AG04450 (cell line): ENCODE measurements at regions not wholly inside any gene's neighbourhood (a gene's known extent, or its start where the extent isn't known, plus 50 kb on each side); places are given as distances from the start of the nearest gene placed in this dataset.

Experiments used
- CTCF ChIA-PET: fragments of 300-600, 350-600 bp; formaldehyde crosslinking; extraction: SDS; loops from one replicate; lab custom pipeline; 2022; ENCODE audit warnings: antibody characterized with exemption, inconsistent platforms; lab: Charles Lee
- POLR2A ChIA-PET: fragments of 350-600 bp; formaldehyde crosslinking; extraction: SDS; loops from one replicate; lab custom pipeline; 2021; ENCODE audit warnings: antibody characterized with exemption, inconsistent platforms; lab: Yijun Ruan, JAX
- DNase-seq: peaks from one replicate; pipeline ENCODE4 v3.0.0-alpha.2; 2011; ENCODE audit warnings: low read depth, low spot score
- H3K27ac ChIP-seq: one replicate; pipeline ENCODE4 v1.5.1; 2012; ENCODE audit warnings: low read depth, low read length, control low read depth
- H3K27me3 ChIP-seq: one replicate; pipeline ENCODE4 v1.6.0; 2012; ENCODE audit warnings: low read length; ENCODE audit not compliant: control insufficient read depth, insufficient read depth
- H3K4me3 ChIP-seq: 2 replicates; pipeline ENCODE4 v1.5.1; 2011; ENCODE audit warnings: mild to moderate bottlenecking, low read depth, low read length, control low read depth
- H3K9me3 ChIP-seq: 2 replicates; pipeline ENCODE4 v1.5.1; 2012; ENCODE audit warnings: low read length; ENCODE audit not compliant: control insufficient read depth, insufficient read depth
- TF ChIP-seq, protein P1 (sequence below): IDR thresholded peaks from 2 replicates; pipeline ENCODE4 v1.5.1; 2011; ENCODE audit warnings: low read depth, low read length, control low read depth, inconsistent platforms

DNA sequence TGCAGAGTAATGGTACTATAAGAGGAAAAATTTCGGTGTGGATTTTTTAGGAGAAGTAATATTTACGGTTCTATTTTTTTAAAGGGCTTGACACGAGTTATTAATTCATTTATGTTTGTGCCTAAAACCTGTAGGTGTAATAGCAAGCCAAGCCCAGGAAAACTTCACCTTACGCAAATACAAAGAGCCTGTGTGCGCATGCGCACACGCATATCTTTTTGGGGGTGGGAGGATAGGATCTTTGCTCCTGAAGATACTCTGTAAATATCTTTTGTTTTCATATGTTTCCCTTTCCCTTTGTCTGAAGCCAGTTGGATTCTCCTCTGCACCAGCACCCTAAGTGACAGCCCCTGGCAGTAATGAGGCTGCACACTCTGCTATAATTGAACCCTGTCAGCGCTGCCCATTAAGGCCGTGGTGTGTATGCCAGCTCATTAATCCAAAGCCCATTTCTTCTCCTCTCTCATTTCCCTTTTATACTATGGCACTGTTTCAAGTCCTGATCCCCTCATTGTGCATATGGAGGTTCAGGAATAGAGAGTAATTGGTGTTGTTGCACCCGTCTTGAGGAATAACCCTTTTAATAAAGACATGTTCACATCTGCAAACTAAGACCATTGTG lies 327.2 kb upstream of the E2F7 start:
- TF ChIP-seq, protein P1, sequence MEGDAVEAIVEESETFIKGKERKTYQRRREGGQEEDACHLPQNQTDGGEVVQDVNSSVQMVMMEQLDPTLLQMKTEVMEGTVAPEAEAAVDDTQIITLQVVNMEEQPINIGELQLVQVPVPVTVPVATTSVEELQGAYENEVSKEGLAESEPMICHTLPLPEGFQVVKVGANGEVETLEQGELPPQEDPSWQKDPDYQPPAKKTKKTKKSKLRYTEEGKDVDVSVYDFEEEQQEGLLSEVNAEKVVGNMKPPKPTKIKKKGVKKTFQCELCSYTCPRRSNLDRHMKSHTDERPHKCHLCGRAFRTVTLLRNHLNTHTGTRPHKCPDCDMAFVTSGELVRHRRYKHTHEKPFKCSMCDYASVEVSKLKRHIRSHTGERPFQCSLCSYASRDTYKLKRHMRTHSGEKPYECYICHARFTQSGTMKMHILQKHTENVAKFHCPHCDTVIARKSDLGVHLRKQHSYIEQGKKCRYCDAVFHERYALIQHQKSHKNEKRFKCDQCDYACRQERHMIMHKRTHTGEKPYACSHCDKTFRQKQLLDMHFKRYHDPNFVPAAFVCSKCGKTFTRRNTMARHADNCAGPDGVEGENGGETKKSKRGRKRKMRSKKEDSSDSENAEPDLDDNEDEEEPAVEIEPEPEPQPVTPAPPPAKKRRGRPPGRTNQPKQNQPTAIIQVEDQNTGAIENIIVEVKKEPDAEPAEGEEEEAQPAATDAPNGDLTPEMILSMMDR = no peak
- POLR2A ChIA-PET = no interaction called here
- Histone ChIP-seq H3K27ac (no peak overlapping the region), H3K9me3 (no peaks in the 10 kb centered on the region), H3K27me3 (no peaks in the 10 kb centered on the region), H3K4me3 (no peak overlapping the region)
- no peak for DNase-seq
- CTCF ChIA-PET = no interaction called here

DNA sequence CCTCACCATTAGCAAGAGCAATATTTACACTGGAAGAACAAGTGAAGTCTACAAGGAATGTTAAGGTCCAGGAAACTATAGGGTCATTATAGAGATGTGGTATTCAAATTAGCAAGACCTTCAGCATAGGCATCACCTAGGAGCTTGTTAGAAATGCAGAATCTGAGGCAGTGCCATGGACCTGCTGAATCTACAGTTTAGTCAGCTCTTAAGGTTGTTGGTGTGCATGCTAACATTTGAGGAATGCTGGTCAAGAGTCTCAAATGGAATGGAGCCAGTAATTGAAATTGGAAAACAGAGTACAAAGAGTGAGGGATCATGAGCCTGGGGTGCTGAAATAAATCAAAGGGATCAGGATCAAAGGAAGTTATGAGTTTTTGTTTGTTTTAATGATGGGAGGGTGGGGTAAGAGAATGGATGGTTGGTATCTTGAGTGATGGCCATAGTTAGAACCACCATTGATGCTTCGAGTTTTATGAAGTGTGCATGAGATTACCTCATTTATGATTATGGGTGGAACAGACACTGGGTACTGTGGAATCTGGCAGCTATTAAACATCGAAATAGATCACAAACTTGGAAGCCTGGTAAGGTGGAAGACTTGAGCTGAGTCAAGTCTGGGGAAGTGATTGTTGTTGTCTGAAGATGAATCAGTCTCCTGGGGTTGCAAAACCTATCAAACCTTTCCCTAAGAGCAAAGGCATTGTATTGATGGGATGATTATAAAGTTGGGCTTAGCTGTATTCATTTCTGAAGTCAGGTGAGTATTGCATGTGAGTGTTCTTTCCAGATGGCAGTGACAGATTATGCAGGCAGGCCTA lies 323.3 kb upstream of the E2F7 start:
- no peak for DNase-seq
- TF ChIP-seq, protein P1 = no peak
- ChIA-PET CTCF (no interaction called here), POLR2A (no interaction called here)
- Histone ChIP-seq H3K27me3 (no peaks in the 10 kb centered on the region), H3K9me3 (no peaks in the 10 kb centered on the region), H3K4me3 (no peak overlapping the region), H3K27ac (no peak overlapping the region)

DNA sequence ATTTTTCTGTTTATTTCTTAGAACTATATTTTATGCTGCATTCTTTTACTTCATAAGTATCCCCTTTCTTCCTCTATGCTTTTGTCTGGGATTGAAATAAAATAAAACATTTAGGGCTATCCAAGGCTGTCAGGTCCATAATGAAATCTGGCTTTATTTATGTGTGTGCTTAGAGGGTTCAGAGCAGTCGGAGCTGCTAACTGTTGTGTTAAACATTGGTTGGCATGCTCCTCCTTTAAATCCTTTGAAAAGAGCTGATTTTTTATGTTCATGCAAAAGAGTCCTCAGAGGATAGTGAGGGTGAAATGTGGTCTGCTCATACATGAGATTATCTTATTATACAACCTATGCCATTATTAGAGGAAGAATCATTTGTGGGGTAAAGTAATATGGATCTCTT lies 322.3 kb upstream of the E2F7 start:
- ChIA-PET POLR2A (no interaction called here), CTCF (no interaction called here)
- no peak overlapping the region for H3K27ac ChIP-seq
- H3K9me3 ChIP-seq = no peaks in the 10 kb centered on the region
- H3K27me3 ChIP-seq = no peaks in the 10 kb centered on the region
- H3K4me3 ChIP-seq = no peak overlapping the region
- TF ChIP-seq, protein P1 = no peak
- DNase-seq = no peak

DNA sequence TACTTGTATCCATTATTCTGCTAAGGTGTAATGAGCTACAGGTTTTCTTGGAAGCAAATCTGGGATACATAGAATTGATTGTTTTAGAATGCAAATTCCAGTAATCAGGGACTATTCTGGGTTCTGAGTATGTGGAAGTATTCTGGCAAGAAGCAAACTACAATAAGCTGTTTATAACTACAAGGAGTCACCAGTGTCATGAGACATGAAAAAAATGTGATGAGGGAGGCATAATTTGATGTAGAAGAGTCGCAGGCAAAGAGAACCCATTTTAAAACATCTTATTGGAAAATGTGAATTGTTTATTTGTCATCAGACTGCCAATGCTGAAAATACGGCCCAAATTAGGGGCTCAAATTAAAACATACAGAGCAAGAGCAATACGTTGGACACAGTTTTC lies 321.8 kb upstream of the E2F7 start:
- TF ChIP-seq, protein P1 = no peak
- no peaks in the 10 kb centered on the region for H3K27me3 ChIP-seq
- H3K9me3 ChIP-seq = no peaks in the 10 kb centered on the region
- H3K27ac ChIP-seq = no peak overlapping the region
- no peak for DNase-seq
- ChIA-PET POLR2A (interaction anchor here (0.5 kb wide), 1 partner anchor 192 kb away, joined by 3 read pairs; no protein-coding TSS in a partner anchor), CTCF (no interaction called here)
- H3K4me3 ChIP-seq = no peak overlapping the region

DNA sequence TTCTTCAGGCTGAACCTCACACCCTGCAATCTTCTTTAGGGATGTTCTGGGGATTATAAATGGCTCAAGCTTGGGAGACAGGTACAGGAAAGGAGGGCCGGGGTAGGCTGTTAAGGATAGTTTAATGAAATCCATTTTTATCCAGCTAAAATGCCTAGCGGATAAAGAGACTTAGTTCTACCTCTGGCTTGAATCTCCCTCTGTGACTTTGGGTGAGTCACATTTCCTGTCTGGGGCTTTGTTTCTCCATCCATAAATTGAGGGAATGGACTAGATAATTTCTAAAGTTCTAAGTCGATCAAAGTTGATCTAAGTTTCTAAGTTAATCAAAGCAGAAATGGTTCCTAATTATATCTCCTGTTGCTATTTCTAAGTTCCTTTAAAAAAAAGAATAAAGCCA lies 319.6 kb upstream of the E2F7 start:
- ChIA-PET POLR2A (no interaction called here), CTCF (no interaction called here)
- no peaks in the 10 kb centered on the region for H3K27me3 ChIP-seq
- TF ChIP-seq, protein P1 = no peak
- no peak overlapping the region for H3K27ac ChIP-seq
- H3K9me3 ChIP-seq = no peaks in the 10 kb centered on the region
- no peak overlapping the region for H3K4me3 ChIP-seq
- no peak for DNase-seq
